NCI-H2029 treated with DMSO at 0.1 percent for 48 hours (cell line): ENCODE measurements at regions not wholly inside any gene's neighbourhood (a gene's known extent, or its start where the extent isn't known, plus 50 kb on each side); places are given as distances from the start of the nearest gene placed in this dataset.

ENCODE experiments used
- DNase-seq: peaks from one replicate; lab custom pipeline; 2025; lab: John Stamatoyannopoulos, UW

GRCh38 chr2:145329971-145330370, 810.1 kb upstream of the ZEB2 start:
- no peak for DNase-seq

GRCh38 chr2:145325485-145325884, 805.6 kb upstream of the ZEB2 start:
- no peak for DNase-seq

- DNase-seq: no peak
These were observed 804.8 kb upstream of the ZEB2 start for GRCh38 chr2:145324748-145325147.

- DNase-seq: no peak
These were observed 803.6 kb upstream of the ZEB2 start for GRCh38 chr2:145323512-145323911.

- DNase-seq: no peak
These were observed 801.4 kb upstream of the ZEB2 start for GRCh38 chr2:145321344-145321743.

GRCh38 chr2:145316496-145316895, 796.6 kb upstream of the ZEB2 start:
- DNase-seq: no peak

- DNase-seq: no peak
These were observed 795.1 kb upstream of the ZEB2 start for GRCh38 chr2:145315053-145315452.

GRCh38 chr2:145314119-145314633, 794.3 kb upstream of the ZEB2 start:
- no peak for DNase-seq

- no peak for DNase-seq
These were observed 786.0 kb upstream of the ZEB2 start for GRCh38 chr2:145305889-145306288.

- DNase-seq: no peak
These were observed 784.6 kb upstream of the ZEB2 start for GRCh38 chr2:145304501-145304900.

GRCh38 chr2:145303536-145303935, 783.6 kb upstream of the ZEB2 start:
- no peak for DNase-seq

GRCh38 chr2:145302886-145303285, 783.0 kb upstream of the ZEB2 start:
- no peak for DNase-seq

- no peak for DNase-seq
These were observed 782.5 kb upstream of the ZEB2 start for GRCh38 chr2:145302451-145302850.

GRCh38 chr2:145299368-145299767, 779.4 kb upstream of the ZEB2 start:
- DNase-seq: no peak

GRCh38 chr2:145292166-145292565, 772.2 kb upstream of the ZEB2 start:
- no peak for DNase-seq

- no peak for DNase-seq
These were observed 771.1 kb upstream of the ZEB2 start for GRCh38 chr2:145290986-145291385.

GRCh38 chr2:145289946-145290345, 770.0 kb upstream of the ZEB2 start:
- no peak for DNase-seq

GRCh38 chr2:145288650-145289496, 769.0 kb upstream of the ZEB2 start:
- no peak for DNase-seq

GRCh38 chr2:145287736-145288135, 767.8 kb upstream of the ZEB2 start:
- DNase-seq: no peak

GRCh38 chr2:145286716-145287275, 766.9 kb upstream of the ZEB2 start:
- no peak for DNase-seq

GRCh38 chr2:145284551-145284950, 764.6 kb upstream of the ZEB2 start:
- no peak for DNase-seq

GRCh38 chr2:145283131-145283530, 763.2 kb upstream of the ZEB2 start:
- DNase-seq: no peak

- no peak for DNase-seq
These were observed 758.0 kb upstream of the ZEB2 start for GRCh38 chr2:145277922-145278321.

GRCh38 chr2:145273840-145274239, 753.9 kb upstream of the ZEB2 start:
- no peak for DNase-seq
